ENCODE measurements at regions not wholly inside any gene's neighbourhood (a gene's known extent, or its start where the extent isn't known, plus 50 kb on each side); places are given as distances from the start of the nearest gene placed in this dataset.

DNA sequence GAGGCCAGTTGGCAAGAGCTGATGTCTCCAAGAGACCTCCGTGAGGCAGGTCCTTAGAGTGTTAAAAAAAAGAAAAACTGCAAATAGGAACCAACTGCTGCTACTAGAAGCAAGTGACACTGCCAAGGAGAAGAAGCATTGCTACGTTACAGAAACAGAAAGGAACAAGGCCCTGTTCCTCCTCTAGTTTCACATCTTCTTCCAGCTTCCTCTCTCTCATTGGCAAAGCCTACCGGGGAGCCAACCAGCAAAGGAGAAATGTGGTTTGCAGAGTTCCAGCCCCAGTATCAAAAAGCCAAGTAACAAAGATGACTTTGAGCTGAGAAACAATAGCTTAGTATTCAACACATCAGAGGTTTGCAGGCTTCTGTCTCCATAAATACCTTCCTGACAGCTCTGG is 145.9 kb downstream of the PRELID2 start:
- no peak overlapping the region for H3K4me3 ChIP-seq (ENCODE audit: low read depth, low read length)
- H3K9me3 ChIP-seq (ENCODE audit: severe bottlenecking) = no peaks in the 10 kb centered on the region
- TF ChIP-seq, protein P1, sequence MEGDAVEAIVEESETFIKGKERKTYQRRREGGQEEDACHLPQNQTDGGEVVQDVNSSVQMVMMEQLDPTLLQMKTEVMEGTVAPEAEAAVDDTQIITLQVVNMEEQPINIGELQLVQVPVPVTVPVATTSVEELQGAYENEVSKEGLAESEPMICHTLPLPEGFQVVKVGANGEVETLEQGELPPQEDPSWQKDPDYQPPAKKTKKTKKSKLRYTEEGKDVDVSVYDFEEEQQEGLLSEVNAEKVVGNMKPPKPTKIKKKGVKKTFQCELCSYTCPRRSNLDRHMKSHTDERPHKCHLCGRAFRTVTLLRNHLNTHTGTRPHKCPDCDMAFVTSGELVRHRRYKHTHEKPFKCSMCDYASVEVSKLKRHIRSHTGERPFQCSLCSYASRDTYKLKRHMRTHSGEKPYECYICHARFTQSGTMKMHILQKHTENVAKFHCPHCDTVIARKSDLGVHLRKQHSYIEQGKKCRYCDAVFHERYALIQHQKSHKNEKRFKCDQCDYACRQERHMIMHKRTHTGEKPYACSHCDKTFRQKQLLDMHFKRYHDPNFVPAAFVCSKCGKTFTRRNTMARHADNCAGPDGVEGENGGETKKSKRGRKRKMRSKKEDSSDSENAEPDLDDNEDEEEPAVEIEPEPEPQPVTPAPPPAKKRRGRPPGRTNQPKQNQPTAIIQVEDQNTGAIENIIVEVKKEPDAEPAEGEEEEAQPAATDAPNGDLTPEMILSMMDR (IDR thresholded peaks at IDR 0.05; ENCODE audit: low read depth, low read length) = no peak
- H3K27ac ChIP-seq = no peak overlapping the region
- no peaks in the 10 kb centered on the region for H3K27me3 ChIP-seq (ENCODE audit: insufficient read depth, low read depth, severe bottlenecking)
- no peaks in the 10 kb centered on the region for H3K36me3 ChIP-seq
- DNase-seq = no peak

DNA sequence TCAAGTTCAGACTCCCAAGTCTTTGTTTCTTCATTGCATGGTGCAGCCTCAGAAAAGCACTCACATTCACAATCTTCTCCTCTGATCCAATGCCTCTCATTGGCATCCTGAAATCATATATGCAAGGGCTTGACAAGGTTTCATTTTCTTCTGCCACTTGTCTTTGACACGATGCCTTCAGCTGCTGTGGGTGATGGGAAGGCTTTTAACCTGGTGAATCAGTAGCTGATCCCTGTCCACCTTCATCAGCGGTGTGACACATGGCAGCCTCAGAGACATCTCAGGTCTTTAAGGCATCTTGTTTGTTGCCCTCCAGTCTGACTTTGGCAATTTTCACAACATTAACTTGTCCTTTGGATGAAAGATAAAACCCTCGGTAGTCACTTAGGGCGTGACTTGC is 147.2 kb downstream of the PRELID2 start:
- H3K27me3 ChIP-seq (ENCODE audit: insufficient read depth, low read depth, severe bottlenecking) = no peaks in the 10 kb centered on the region

DNA sequence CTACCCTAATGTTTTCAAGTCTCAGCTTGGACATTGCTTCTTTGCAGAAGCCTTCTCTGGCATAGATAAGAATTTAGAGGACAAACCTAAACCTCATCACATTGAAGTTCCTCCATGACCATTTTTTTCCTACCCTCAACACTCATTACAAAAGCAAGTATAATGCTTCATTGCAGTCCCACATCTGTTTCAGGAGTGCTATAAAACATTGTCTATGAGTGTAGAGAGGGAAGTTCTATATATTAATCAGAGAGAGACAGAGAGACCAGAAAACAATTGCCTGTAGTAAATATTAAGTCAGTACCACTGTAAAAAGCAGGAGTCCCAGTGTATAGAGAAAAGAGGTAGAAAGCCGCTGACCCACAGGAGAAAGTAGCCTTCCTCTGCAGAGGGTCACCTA is 149.7 kb downstream of the PRELID2 start:
- Histone ChIP-seq H3K9me3 (ENCODE audit: severe bottlenecking) (no peaks in the 10 kb centered on the region), H3K27me3 (ENCODE audit: insufficient read depth, low read depth, severe bottlenecking) (no peaks in the 10 kb centered on the region), H3K4me3 (ENCODE audit: low read depth, low read length) (no peak overlapping the region), H3K36me3 (no peaks in the 10 kb centered on the region), H3K27ac (no peak overlapping the region)
- TF ChIP-seq, protein P1 (IDR thresholded peaks at IDR 0.05; ENCODE audit: low read depth, low read length) = no peak
- no peak for DNase-seq

More for the DNA sequence above, 147.2 kb downstream of the PRELID2 start:
- TF ChIP-seq, protein P1 (IDR thresholded peaks at IDR 0.05; ENCODE audit: low read depth, low read length) = no peak
- Histone ChIP-seq H3K4me3 (ENCODE audit: low read depth, low read length) (no peak overlapping the region), H3K27ac (no peak overlapping the region), H3K36me3 (no peaks in the 10 kb centered on the region), H3K9me3 (ENCODE audit: severe bottlenecking) (no peaks in the 10 kb centered on the region)
- no peak for DNase-seq

DNA sequence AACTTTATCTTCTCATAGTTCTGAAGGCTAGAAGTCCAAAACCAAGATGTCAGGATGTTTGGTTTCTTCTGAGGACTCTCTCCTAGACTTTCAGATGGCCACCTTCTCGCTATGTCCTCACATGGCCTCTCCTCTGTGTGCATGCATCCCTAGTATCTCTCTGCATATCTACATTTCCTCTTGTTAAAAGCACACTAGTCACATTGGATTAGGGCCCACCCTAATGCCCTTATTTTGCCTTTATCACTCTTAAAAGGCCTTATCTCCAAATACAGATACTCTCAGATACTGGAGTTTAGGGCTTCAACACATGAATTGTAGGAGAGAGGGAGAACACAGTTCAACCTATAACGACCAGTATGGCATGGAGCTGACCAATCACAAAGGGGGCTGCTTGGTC is 151.7 kb downstream of the PRELID2 start:
- TF ChIP-seq, protein P1 (IDR thresholded peaks at IDR 0.05; ENCODE audit: low read depth, low read length) = no peak

GRCh38 chr5:145682197-145682899 is 152.8 kb downstream of the PRELID2 start:
- DNase-seq = no peak
- TF ChIP-seq, protein P1 (IDR thresholded peaks at IDR 0.05; ENCODE audit: low read depth, low read length) = no peak

More for the DNA sequence above, 151.7 kb downstream of the PRELID2 start:
- Histone ChIP-seq H3K27ac (no peak overlapping the region), H3K9me3 (ENCODE audit: severe bottlenecking) (no peaks in the 10 kb centered on the region), H3K4me3 (ENCODE audit: low read depth, low read length) (no peak overlapping the region), H3K36me3 (no peaks in the 10 kb centered on the region), H3K27me3 (ENCODE audit: insufficient read depth, low read depth, severe bottlenecking) (no peaks in the 10 kb centered on the region)
- DNase-seq = no peak

DNA sequence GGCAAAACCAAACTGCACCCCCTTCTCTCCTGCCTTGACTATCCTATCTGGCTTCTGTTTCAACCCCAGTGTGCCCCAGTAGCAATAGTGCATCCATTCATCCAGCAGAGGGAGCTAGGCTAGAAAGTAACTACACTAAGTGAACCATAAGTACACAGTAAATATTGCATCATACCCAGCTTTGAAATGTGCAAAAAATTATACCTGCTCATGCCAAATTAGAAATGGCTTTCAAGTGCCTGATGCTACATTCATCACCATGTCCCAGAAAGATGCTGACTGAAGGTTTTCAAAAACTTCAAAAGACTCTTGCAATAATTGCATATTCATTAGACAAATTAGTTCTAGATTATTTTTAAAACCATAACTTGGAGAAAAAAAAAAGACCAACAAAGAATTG is 153.5 kb downstream of the PRELID2 start:
- no peak overlapping the region for H3K27ac ChIP-seq
- H3K9me3 ChIP-seq (ENCODE audit: severe bottlenecking) = no peaks in the 10 kb centered on the region
- H3K4me3 ChIP-seq (ENCODE audit: low read depth, low read length) = no peak overlapping the region
- peak; percentile 74 for DNase-seq
- TF ChIP-seq, protein P1 (IDR thresholded peaks at IDR 0.05; ENCODE audit: low read depth, low read length) = peak; percentile 77
- H3K27me3 ChIP-seq (ENCODE audit: insufficient read depth, low read depth, severe bottlenecking) = no peaks in the 10 kb centered on the region
- H3K36me3 ChIP-seq = no peaks in the 10 kb centered on the region

More at GRCh38 chr5:145682197-145682899, 152.8 kb downstream of the PRELID2 start:
- no peak overlapping the region for H3K4me3 ChIP-seq (ENCODE audit: low read depth, low read length)
- no peaks in the 10 kb centered on the region for H3K9me3 ChIP-seq (ENCODE audit: severe bottlenecking)
- no peak overlapping the region for H3K27ac ChIP-seq
- H3K36me3 ChIP-seq = no peaks in the 10 kb centered on the region
- no peaks in the 10 kb centered on the region for H3K27me3 ChIP-seq (ENCODE audit: insufficient read depth, low read depth, severe bottlenecking)
